Ecto neural progenitor cell (in vitro differentiated cells): ENCODE measurements at regions not wholly inside any gene's neighbourhood (a gene's known extent, or its start where the extent isn't known, plus 50 kb on each side); places are given as distances from the start of the nearest gene placed in this dataset.

Experiments used
- DNase-seq: peaks from one replicate; pipeline ENCODE4 v3.0.0-alpha.2; 2018; ENCODE audit warnings: low spot score

- DNase-seq: no peak
Measured at GRCh38 chr11:91860661-91861060, 364.0 kb upstream of the FAT3 start.

- DNase-seq: no peak
Measured at GRCh38 chr11:91859666-91860065, 365.0 kb upstream of the FAT3 start.

GRCh38 chr11:91857179-91857578 lies 367.4 kb upstream of the FAT3 start:
- no peak for DNase-seq

- DNase-seq: no peak
Measured at GRCh38 chr11:91854780-91855179, 369.8 kb upstream of the FAT3 start.

- no peak for DNase-seq
Measured at GRCh38 chr11:91854171-91854570, 370.4 kb upstream of the FAT3 start.

- DNase-seq: no peak
Measured at GRCh38 chr11:91851908-91852307, 372.7 kb upstream of the FAT3 start.

- DNase-seq: no peak
Measured at GRCh38 chr11:91850533-91851275, 373.9 kb upstream of the FAT3 start.

GRCh38 chr11:91850021-91850420 lies 374.6 kb upstream of the FAT3 start:
- no peak for DNase-seq

GRCh38 chr11:91846649-91847048 lies 378.0 kb upstream of the FAT3 start:
- no peak for DNase-seq

GRCh38 chr11:91846002-91846401 lies 378.6 kb upstream of the FAT3 start:
- DNase-seq: no peak

GRCh38 chr11:91840640-91841240 lies 383.9 kb upstream of the FAT3 start:
- no peak for DNase-seq

- no peak for DNase-seq
Measured at GRCh38 chr11:91837411-91838330, 386.9 kb upstream of the FAT3 start.

- no peak for DNase-seq
Measured at GRCh38 chr11:91835051-91835560, 389.5 kb upstream of the FAT3 start.

- DNase-seq: no peak
Measured at GRCh38 chr11:91828901-91829300, 395.7 kb upstream of the FAT3 start.

GRCh38 chr11:91825777-91826176 lies 398.8 kb upstream of the FAT3 start:
- no peak for DNase-seq

- DNase-seq: no peak
Measured at GRCh38 chr11:91823252-91823830, 401.3 kb upstream of the FAT3 start.

- DNase-seq: no peak
Measured at GRCh38 chr11:91822805-91823204, 401.8 kb upstream of the FAT3 start.

- no peak for DNase-seq
Measured at GRCh38 chr11:91820709-91821108, 403.9 kb upstream of the FAT3 start.

- DNase-seq: no peak
Measured at GRCh38 chr11:91819777-91820176, 404.8 kb upstream of the FAT3 start.

- DNase-seq: no peak
Measured at GRCh38 chr11:91819195-91819594, 405.4 kb upstream of the FAT3 start.

GRCh38 chr11:91817996-91818395 lies 406.6 kb upstream of the FAT3 start:
- DNase-seq: no peak

GRCh38 chr11:91813263-91813662 lies 411.4 kb upstream of the FAT3 start:
- no peak for DNase-seq
